ENCODE measurements at regions not wholly inside any gene's neighbourhood (a gene's known extent, or its start where the extent isn't known, plus 50 kb on each side); places are given as distances from the start of the nearest gene placed in this dataset.

- TF ChIP-seq EP300 (IDR thresholded peaks at IDR 0.05; ENCODE audit: borderline replicate concordance), result no peak
- TF ChIP-seq TAF1 (IDR thresholded peaks at IDR 0.05; ENCODE audit: low read depth), result no peak
- TF ChIP-seq TCF12 (IDR thresholded peaks at IDR 0.05; ENCODE audit: low read depth), result no peak
- TF ChIP-seq MAX (IDR thresholded peaks at IDR 0.05), result no peak
- no peak for TF ChIP-seq NFIC (IDR thresholded peaks at IDR 0.05)
- no peak for TF ChIP-seq FOXM1 (IDR thresholded peaks at IDR 0.05; ENCODE audit: borderline replicate concordance, low read depth)
- TF ChIP-seq EGR1 (IDR thresholded peaks at IDR 0.05), result no peak
These were observed 242.2 kb downstream of the BLID start for GRCh38 chr11:121873766-121874165.

DNA sequence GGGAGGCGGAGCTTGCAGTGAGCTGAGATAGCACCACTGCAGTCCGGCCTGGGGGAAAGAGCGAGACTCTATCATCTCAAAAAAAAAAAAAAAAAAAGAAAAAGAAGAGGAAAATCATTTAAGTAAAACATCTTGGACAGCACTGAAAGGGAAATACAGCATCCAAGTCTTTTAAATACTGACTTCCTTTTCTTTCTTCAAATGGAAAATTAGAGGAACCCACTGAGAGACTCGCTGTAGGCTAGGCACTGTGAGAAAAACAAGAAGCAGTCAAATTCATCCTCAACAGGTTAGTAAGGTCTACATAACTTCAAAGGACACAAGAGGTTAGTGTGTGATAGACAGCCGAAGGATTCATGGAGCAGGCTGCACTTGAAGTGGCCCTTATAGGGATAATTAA lies 243.7 kb downstream of the BLID start:
- TF ChIP-seq, protein P1, sequence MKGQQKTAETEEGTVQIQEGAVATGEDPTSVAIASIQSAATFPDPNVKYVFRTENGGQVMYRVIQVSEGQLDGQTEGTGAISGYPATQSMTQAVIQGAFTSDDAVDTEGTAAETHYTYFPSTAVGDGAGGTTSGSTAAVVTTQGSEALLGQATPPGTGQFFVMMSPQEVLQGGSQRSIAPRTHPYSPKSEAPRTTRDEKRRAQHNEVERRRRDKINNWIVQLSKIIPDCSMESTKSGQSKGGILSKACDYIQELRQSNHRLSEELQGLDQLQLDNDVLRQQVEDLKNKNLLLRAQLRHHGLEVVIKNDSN (IDR thresholded peaks at IDR 0.05), result no peak
- TF ChIP-seq YY1 (IDR thresholded peaks at IDR 0.05; ENCODE audit: low read depth) (no peak), EP300 (IDR thresholded peaks at IDR 0.05; ENCODE audit: borderline replicate concordance) (no peak), CREB1 (IDR thresholded peaks at IDR 0.05; ENCODE audit: low read depth) (no peak), REST (IDR thresholded peaks at IDR 0.05; ENCODE audit: low read depth) (no peak), TEAD4 (IDR thresholded peaks at IDR 0.05) (no peak), EGR1 (IDR thresholded peaks at IDR 0.05) (no peak), TCF12 (IDR thresholded peaks at IDR 0.05; ENCODE audit: low read depth) (no peak), MAX (IDR thresholded peaks at IDR 0.05) (no peak), CEBPB (IDR thresholded peaks at IDR 0.05) (no peak), FOXM1 (IDR thresholded peaks at IDR 0.05; ENCODE audit: borderline replicate concordance, low read depth) (no peak), RAD21 (IDR thresholded peaks at IDR 0.05; ENCODE audit: low read depth) (no peak), TAF1 (IDR thresholded peaks at IDR 0.05; ENCODE audit: low read depth) (no peak), ZBTB7A (IDR thresholded peaks at IDR 0.05; ENCODE audit: low read depth) (no peak), NFIC (IDR thresholded peaks at IDR 0.05) (no peak)

DNA sequence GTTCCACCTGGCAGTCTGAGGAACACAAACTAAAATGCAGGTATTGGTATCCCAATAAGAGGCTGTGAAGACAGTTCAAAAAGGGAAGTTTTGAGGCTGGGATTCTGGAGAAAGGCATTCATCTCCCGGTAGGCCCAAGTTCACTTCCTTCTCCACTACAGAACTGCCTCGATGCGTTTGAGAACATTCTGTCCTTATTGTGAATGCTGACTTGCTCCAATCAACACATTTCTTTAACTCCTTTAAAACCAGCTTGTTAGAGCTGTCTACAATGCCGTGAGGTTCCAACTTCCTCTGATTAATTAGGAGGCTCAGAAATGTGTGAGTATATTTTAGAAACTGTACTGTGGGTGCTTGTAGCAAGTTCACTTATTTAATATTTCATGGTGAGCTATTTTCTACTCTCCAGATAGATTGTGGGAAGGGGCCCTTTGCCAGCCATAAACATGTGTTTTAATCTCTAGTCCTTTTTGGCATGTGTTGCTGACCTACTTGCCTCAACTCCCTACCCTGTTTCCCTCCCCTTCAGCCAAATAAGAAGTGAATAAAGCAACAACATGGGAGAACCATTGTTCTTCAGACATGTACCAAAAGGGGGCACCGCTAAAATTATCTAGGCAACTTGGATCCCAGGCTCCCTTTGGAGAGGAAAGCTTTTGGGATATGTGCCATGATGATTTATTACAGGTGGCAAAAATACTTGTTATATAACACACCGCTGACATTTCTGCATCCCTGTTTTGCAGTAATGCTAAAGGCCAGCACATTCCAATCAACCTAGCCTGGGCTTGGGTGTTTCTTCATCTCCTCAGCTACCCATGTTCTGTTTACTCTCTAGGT lies 245.6 kb downstream of the BLID start:
- TF ChIP-seq EP300 (IDR thresholded peaks at IDR 0.05; ENCODE audit: borderline replicate concordance) (no peak), RAD21 (IDR thresholded peaks at IDR 0.05; ENCODE audit: low read depth) (peak; percentile 27; the same call in 1 of the 2 replicates)

DNA sequence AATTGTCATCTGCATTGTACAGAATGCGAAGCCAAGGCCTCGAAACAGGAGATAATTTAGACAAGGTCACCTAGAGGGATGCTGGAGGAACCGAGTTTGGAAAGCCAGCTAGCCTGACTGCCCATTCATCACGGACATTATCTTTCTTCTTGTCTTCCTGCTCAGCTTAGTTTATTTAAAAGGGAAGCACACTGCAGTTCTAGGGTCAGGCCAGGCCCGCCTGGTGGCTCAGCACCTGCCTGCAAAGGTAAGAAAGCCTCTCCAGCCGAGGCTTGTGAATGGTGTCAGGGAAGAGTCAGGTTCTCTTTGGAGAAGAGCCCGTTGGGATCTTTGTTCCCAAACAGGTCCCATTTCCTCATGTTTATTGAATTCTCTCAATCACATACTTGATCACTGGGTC lies 246.5 kb downstream of the BLID start:
- TF ChIP-seq RAD21 (IDR thresholded peaks at IDR 0.05; ENCODE audit: low read depth) (no peak), YY1 (IDR thresholded peaks at IDR 0.05; ENCODE audit: low read depth) (no peak), CREB1 (IDR thresholded peaks at IDR 0.05; ENCODE audit: low read depth) (no peak), TCF12 (IDR thresholded peaks at IDR 0.05; ENCODE audit: low read depth) (no peak), TAF1 (IDR thresholded peaks at IDR 0.05; ENCODE audit: low read depth) (no peak), FOXM1 (IDR thresholded peaks at IDR 0.05; ENCODE audit: borderline replicate concordance, low read depth) (no peak), EP300 (IDR thresholded peaks at IDR 0.05; ENCODE audit: borderline replicate concordance) (no peak)

- no peak for TF ChIP-seq TCF12 (IDR thresholded peaks at IDR 0.05; ENCODE audit: low read depth)
- TF ChIP-seq RAD21 (IDR thresholded peaks at IDR 0.05; ENCODE audit: low read depth), result no peak
- TF ChIP-seq CEBPB (IDR thresholded peaks at IDR 0.05), result no peak
- no peak for TF ChIP-seq ZBTB7A (IDR thresholded peaks at IDR 0.05; ENCODE audit: low read depth)
- no peak for TF ChIP-seq TEAD4 (IDR thresholded peaks at IDR 0.05)
- no peak for TF ChIP-seq FOXM1 (IDR thresholded peaks at IDR 0.05; ENCODE audit: borderline replicate concordance, low read depth)
- TF ChIP-seq, protein P1 (IDR thresholded peaks at IDR 0.05), result no peak
These were observed 249.3 kb downstream of the BLID start for GRCh38 chr11:121866754-121867153.

- TF ChIP-seq RAD21 (IDR thresholded peaks at IDR 0.05; ENCODE audit: low read depth) (peak; percentile 4; the same call in 1 of the 2 replicates), YY1 (IDR thresholded peaks at IDR 0.05; ENCODE audit: low read depth) (no peak)
These were observed 251.4 kb downstream of the BLID start for GRCh38 chr11:121864660-121865059.

- TF ChIP-seq CEBPB (IDR thresholded peaks at IDR 0.05), result no peak
- no peak for TF ChIP-seq ZBTB7A (IDR thresholded peaks at IDR 0.05; ENCODE audit: low read depth)
- no peak for TF ChIP-seq EGR1 (IDR thresholded peaks at IDR 0.05)
- TF ChIP-seq REST (IDR thresholded peaks at IDR 0.05; ENCODE audit: low read depth), result no peak
- TF ChIP-seq FOXM1 (IDR thresholded peaks at IDR 0.05; ENCODE audit: borderline replicate concordance, low read depth), result no peak
- TF ChIP-seq, protein P1 (IDR thresholded peaks at IDR 0.05), result no peak
- TF ChIP-seq NFIC (IDR thresholded peaks at IDR 0.05), result no peak
- no peak for TF ChIP-seq MAX (IDR thresholded peaks at IDR 0.05)
- no peak for TF ChIP-seq CREB1 (IDR thresholded peaks at IDR 0.05; ENCODE audit: low read depth)
- TF ChIP-seq TCF12 (IDR thresholded peaks at IDR 0.05; ENCODE audit: low read depth), result no peak
- TF ChIP-seq TAF1 (IDR thresholded peaks at IDR 0.05; ENCODE audit: low read depth), result no peak
- TF ChIP-seq EP300 (IDR thresholded peaks at IDR 0.05; ENCODE audit: borderline replicate concordance), result no peak
- TF ChIP-seq YY1 (IDR thresholded peaks at IDR 0.05; ENCODE audit: low read depth), result no peak
- no peak for TF ChIP-seq TEAD4 (IDR thresholded peaks at IDR 0.05)
- TF ChIP-seq RAD21 (IDR thresholded peaks at IDR 0.05; ENCODE audit: low read depth), result no peak
These were observed 252.9 kb downstream of the BLID start for GRCh38 chr11:121863126-121863525.
